ENCODE measurements at regions not wholly inside any gene's neighbourhood (a gene's known extent, or its start where the extent isn't known, plus 50 kb on each side); places are given as distances from the start of the nearest gene placed in this dataset.
A peak's percentile ranks its signal among the peaks of the same experiment; 100 is the strongest.

DNA sequence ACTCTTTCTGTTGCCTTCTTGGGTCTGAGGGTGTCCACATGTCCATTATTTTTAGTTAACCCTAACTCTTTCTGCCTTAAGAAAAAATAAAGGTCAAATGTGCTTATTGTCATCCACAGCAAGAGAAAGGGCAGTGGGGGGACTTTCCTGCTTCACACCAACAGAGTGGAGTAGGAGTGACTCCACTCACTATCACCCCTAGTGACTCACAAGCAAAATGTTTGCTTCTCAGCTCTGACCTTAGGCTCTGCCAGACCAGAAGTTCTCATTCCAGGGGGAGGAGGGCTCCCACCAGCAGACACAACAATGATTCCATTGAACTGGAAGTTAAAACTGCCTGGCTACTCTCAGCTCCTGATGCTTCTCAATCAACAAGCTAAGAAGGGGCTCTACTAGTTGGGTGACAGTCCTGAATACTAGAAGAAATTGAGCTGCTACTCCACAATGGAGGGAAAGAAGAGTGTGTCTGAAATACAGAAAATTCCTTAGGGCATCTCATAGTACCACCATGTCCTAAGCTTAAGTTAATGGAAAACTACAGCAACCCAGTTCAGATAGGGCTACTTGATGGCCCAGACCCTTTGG lies 83.9 kb upstream of the AFDN start (continued):
- TF ChIP-seq MAF1 (CRISPR knock-in tag; IDR thresholded peaks at IDR 0.05; ENCODE audit: borderline replicate concordance) = no peak
- no peak for TF ChIP-seq ETV6 (CRISPR knock-in tag; conservative IDR thresholded peaks at IDR 0.05)
- TF ChIP-seq, protein P1, sequence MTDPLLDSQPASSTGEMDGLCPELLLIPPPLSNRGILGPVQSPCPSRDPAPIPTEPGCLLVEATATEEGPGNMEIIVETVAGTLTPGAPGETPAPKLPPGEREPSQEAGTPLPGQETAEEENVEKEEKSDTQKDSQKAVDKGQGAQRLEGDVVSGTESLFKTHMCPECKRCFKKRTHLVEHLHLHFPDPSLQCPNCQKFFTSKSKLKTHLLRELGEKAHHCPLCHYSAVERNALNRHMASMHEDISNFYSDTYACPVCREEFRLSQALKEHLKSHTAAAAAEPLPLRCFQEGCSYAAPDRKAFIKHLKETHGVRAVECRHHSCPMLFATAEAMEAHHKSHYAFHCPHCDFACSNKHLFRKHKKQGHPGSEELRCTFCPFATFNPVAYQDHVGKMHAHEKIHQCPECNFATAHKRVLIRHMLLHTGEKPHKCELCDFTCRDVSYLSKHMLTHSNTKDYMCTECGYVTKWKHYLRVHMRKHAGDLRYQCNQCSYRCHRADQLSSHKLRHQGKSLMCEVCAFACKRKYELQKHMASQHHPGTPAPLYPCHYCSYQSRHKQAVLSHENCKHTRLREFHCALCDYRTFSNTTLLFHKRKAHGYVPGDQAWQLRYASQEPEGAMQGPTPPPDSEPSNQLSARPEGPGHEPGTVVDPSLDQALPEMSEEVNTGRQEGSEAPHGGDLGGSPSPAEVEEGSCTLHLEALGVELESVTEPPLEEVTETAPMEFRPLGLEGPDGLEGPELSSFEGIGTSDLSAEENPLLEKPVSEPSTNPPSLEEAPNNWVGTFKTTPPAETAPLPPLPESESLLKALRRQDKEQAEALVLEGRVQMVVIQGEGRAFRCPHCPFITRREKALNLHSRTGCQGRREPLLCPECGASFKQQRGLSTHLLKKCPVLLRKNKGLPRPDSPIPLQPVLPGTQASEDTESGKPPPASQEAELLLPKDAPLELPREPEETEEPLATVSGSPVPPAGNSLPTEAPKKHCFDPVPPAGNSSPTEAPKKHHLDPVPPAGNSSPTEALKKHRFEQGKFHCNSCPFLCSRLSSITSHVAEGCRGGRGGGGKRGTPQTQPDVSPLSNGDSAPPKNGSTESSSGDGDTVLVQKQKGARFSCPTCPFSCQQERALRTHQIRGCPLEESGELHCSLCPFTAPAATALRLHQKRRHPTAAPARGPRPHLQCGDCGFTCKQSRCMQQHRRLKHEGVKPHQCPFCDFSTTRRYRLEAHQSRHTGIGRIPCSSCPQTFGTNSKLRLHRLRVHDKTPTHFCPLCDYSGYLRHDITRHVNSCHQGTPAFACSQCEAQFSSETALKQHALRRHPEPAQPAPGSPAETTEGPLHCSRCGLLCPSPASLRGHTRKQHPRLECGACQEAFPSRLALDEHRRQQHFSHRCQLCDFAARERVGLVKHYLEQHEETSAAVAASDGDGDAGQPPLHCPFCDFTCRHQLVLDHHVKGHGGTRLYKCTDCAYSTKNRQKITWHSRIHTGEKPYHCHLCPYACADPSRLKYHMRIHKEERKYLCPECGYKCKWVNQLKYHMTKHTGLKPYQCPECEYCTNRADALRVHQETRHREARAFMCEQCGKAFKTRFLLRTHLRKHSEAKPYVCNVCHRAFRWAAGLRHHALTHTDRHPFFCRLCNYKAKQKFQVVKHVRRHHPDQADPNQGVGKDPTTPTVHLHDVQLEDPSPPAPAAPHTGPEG (CRISPR knock-in tag; IDR thresholded peaks at IDR 0.05) = no peak
- peak in 1 of 2 experiments; percentile 74; a peak in 2 of 4 replicates for TF ChIP-seq EP300 (IDR thresholded peaks at IDR 0.05; ENCODE audit: low read depth in 2 of 2, low read length in 2 of 2)
- no peak; the same call in 1 of the 2 replicates for TF ChIP-seq EP300 (CRISPR knock-in tag; IDR thresholded peaks at IDR 0.05; ENCODE audit: borderline replicate concordance)
- no peak for TF ChIP-seq POLR2AphosphoS2 (IDR thresholded peaks at IDR 0.05; ENCODE audit: low read depth, low read length)
- no peak for TF ChIP-seq SOX6 (IDR thresholded peaks at IDR 0.05)
- TF ChIP-seq SOX6 (CRISPR knock-in tag; IDR thresholded peaks at IDR 0.05) = peak; percentile 85
- TF ChIP-seq ZNF3 (CRISPR knock-in tag; IDR thresholded peaks at IDR 0.05) = no peak
- TF ChIP-seq, protein P2, sequence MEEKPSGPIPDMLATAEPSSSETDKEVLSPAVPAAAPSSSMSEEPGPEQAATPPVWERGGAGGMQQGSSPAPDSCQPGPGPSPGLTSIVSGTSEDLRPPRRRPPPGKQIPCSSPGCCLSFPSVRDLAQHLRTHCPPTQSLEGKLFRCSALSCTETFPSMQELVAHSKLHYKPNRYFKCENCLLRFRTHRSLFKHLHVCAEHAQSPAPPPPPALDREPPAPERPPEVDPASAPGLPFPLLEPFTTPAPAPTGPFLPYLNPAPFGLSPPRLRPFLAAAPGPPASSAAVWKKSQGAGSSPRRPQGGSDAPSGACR (CRISPR knock-in tag; IDR thresholded peaks at IDR 0.05) = peak; percentile 43; the same call in 1 of the 2 replicates
- TF ChIP-seq, protein P3, sequence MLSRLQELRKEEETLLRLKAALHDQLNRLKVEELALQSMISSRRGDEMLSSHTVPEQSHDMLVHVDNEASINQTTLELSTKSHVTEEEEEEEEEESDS (CRISPR knock-in tag; IDR thresholded peaks at IDR 0.05; ENCODE audit: borderline replicate concordance) = no peak
- TF ChIP-seq, protein P4, sequence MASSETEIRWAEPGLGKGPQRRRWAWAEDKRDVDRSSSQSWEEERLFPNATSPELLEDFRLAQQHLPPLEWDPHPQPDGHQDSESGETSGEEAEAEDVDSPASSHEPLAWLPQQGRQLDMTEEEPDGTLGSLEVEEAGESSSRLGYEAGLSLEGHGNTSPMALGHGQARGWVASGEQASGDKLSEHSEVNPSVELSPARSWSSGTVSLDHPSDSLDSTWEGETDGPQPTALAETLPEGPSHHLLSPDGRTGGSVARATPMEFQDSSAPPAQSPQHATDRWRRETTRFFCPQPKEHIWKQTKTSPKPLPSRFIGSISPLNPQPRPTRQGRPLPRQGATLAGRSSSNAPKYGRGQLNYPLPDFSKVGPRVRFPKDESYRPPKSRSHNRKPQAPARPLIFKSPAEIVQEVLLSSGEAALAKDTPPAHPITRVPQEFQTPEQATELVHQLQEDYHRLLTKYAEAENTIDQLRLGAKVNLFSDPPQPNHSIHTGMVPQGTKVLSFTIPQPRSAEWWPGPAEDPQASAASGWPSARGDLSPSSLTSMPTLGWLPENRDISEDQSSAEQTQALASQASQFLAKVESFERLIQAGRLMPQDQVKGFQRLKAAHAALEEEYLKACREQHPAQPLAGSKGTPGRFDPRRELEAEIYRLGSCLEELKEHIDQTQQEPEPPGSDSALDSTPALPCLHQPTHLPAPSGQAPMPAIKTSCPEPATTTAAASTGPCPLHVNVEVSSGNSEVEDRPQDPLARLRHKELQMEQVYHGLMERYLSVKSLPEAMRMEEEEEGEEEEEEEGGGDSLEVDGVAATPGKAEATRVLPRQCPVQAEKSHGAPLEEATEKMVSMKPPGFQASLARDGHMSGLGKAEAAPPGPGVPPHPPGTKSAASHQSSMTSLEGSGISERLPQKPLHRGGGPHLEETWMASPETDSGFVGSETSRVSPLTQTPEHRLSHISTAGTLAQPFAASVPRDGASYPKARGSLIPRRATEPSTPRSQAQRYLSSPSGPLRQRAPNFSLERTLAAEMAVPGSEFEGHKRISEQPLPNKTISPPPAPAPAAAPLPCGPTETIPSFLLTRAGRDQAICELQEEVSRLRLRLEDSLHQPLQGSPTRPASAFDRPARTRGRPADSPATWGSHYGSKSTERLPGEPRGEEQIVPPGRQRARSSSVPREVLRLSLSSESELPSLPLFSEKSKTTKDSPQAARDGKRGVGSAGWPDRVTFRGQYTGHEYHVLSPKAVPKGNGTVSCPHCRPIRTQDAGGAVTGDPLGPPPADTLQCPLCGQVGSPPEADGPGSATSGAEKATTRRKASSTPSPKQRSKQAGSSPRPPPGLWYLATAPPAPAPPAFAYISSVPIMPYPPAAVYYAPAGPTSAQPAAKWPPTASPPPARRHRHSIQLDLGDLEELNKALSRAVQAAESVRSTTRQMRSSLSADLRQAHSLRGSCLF (CRISPR knock-in tag; IDR thresholded peaks at IDR 0.05; ENCODE audit: borderline replicate concordance) = no peak
- 0 out of 2 replicates have a peak, but pooled peaks have one; percentile 44 for TF ChIP-seq ZSCAN21 (CRISPR knock-in tag; IDR thresholded peaks at IDR 0.05; ENCODE audit: borderline replicate concordance)
- no peak for TF ChIP-seq ZFP1 (CRISPR knock-in tag; IDR thresholded peaks at IDR 0.05)
- TF ChIP-seq, protein P5, sequence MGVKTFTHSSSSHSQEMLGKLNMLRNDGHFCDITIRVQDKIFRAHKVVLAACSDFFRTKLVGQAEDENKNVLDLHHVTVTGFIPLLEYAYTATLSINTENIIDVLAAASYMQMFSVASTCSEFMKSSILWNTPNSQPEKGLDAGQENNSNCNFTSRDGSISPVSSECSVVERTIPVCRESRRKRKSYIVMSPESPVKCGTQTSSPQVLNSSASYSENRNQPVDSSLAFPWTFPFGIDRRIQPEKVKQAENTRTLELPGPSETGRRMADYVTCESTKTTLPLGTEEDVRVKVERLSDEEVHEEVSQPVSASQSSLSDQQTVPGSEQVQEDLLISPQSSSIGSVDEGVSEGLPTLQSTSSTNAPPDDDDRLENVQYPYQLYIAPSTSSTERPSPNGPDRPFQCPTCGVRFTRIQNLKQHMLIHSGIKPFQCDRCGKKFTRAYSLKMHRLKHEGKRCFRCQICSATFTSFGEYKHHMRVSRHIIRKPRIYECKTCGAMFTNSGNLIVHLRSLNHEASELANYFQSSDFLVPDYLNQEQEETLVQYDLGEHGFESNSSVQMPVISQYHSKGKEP (CRISPR knock-in tag; IDR thresholded peaks at IDR 0.05) = peak; percentile 59; the same call in 1 of the 2 replicates
- peak; percentile 68 for TF ChIP-seq HNF4A (CRISPR knock-in tag; IDR thresholded peaks at IDR 0.05)
- TF ChIP-seq ZNF567 (CRISPR knock-in tag; IDR thresholded peaks at IDR 0.05; ENCODE audit: borderline replicate concordance) = 0 out of 2 replicates have a peak, but pooled peaks have one; percentile 35
